ENCODE measurements at regions not wholly inside any gene's neighbourhood (a gene's known extent, or its start where the extent isn't known, plus 50 kb on each side); places are given as distances from the start of the nearest gene placed in this dataset.

- TF ChIP-seq POLR2A (IDR thresholded peaks at IDR 0.05): no peak
- TF ChIP-seq, protein P1, sequence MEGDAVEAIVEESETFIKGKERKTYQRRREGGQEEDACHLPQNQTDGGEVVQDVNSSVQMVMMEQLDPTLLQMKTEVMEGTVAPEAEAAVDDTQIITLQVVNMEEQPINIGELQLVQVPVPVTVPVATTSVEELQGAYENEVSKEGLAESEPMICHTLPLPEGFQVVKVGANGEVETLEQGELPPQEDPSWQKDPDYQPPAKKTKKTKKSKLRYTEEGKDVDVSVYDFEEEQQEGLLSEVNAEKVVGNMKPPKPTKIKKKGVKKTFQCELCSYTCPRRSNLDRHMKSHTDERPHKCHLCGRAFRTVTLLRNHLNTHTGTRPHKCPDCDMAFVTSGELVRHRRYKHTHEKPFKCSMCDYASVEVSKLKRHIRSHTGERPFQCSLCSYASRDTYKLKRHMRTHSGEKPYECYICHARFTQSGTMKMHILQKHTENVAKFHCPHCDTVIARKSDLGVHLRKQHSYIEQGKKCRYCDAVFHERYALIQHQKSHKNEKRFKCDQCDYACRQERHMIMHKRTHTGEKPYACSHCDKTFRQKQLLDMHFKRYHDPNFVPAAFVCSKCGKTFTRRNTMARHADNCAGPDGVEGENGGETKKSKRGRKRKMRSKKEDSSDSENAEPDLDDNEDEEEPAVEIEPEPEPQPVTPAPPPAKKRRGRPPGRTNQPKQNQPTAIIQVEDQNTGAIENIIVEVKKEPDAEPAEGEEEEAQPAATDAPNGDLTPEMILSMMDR (IDR thresholded peaks at IDR 0.05): no peak
Measured at GRCh38 chr2:186980117-186980442, 131.1 kb upstream of the ZSWIM2 start.
